ENCODE measurements at regions not wholly inside any gene's neighbourhood (a gene's known extent, or its start where the extent isn't known, plus 50 kb on each side); places are given as distances from the start of the nearest gene placed in this dataset.
"Not testable (repeated sequence)": the region's sequence is repeated elsewhere in the genome, so short reads cannot be mapped to it uniquely, and the experiment has no call there.

- no peak for DNase-seq
Observed at GRCh38 chrX:147468600-147468999, 443.1 kb upstream of the FMR1 start.

- DNase-seq = peak; percentile 34
Observed at GRCh38 chrX:147476008-147476407, 435.7 kb upstream of the FMR1 start.

GRCh38 chrX:147478899-147479298 lies 432.8 kb upstream of the FMR1 start:
- DNase-seq = no peak

GRCh38 chrX:147485207-147485606 lies 426.5 kb upstream of the FMR1 start:
- DNase-seq = no peak

- no peak for DNase-seq
Observed at GRCh38 chrX:147494365-147494764, 417.4 kb upstream of the FMR1 start.

GRCh38 chrX:147498796-147499195 lies 412.9 kb upstream of the FMR1 start:
- no peak for DNase-seq

- no peak for DNase-seq
Observed at GRCh38 chrX:147522981-147523380, 388.7 kb upstream of the FMR1 start.

- DNase-seq = no peak
Observed at GRCh38 chrX:147533426-147533825, 378.3 kb upstream of the FMR1 start.

GRCh38 chrX:147537172-147537571 lies 374.5 kb upstream of the FMR1 start:
- no peak for DNase-seq

- DNase-seq = not testable (repeated sequence)
Observed at GRCh38 chrX:147548023-147548422, 363.7 kb upstream of the FMR1 start.

- peak; percentile 45 for DNase-seq
Observed at GRCh38 chrX:147550217-147550616, 361.5 kb upstream of the FMR1 start.

- peak; percentile 16 for DNase-seq
Observed at GRCh38 chrX:147559191-147559590, 352.5 kb upstream of the FMR1 start.

GRCh38 chrX:147565237-147565636 lies 346.5 kb upstream of the FMR1 start:
- DNase-seq = no peak

GRCh38 chrX:147570483-147570882 lies 341.2 kb upstream of the FMR1 start:
- no peak for DNase-seq

GRCh38 chrX:147573266-147573665 lies 338.5 kb upstream of the FMR1 start:
- DNase-seq = no peak

GRCh38 chrX:147602176-147602696 lies 309.5 kb upstream of the FMR1 start:
- peak; percentile 28 for DNase-seq

- DNase-seq = no peak
Observed at GRCh38 chrX:147626605-147627004, 285.1 kb upstream of the FMR1 start.

GRCh38 chrX:147635186-147635585 lies 276.5 kb upstream of the FMR1 start:
- no peak for DNase-seq

GRCh38 chrX:147637190-147637589 lies 274.5 kb upstream of the FMR1 start:
- no peak for DNase-seq

- no peak for DNase-seq
Observed at GRCh38 chrX:147646949-147647723, 264.6 kb upstream of the FMR1 start.

GRCh38 chrX:147675819-147676218 lies 235.9 kb upstream of the FMR1 start:
- DNase-seq = no peak

GRCh38 chrX:147679356-147680005 lies 232.2 kb upstream of the FMR1 start:
- DNase-seq = no peak

GRCh38 chrX:147680251-147680650 lies 231.5 kb upstream of the FMR1 start:
- no peak for DNase-seq

GRCh38 chrX:147693511-147693910 lies 218.2 kb upstream of the FMR1 start:
- no peak for DNase-seq

Measured in NCI-H1436 (cell line).